ENCODE measurements at regions not wholly inside any gene's neighbourhood (a gene's known extent, or its start where the extent isn't known, plus 50 kb on each side); places are given as distances from the start of the nearest gene placed in this dataset.

- DNase-seq (ENCODE audit: low spot score) (no peak), ATAC-seq (no peak), FAIRE-seq (no peak)
- Histone ChIP-seq H3K4me2 (ENCODE audit: low read depth, low read length) (no peak overlapping the region), H3K79me2 (ENCODE audit: insufficient read depth, low read length) (no peaks in the 10 kb centered on the region), H3K4me1 (ENCODE audit: insufficient read depth, low read length) (no peaks in the 10 kb centered on the region), H2AFZ (ENCODE audit: low read length) (no peak overlapping the region), H3K9ac (ENCODE audit: insufficient read depth, low read depth, low read length) (no peak overlapping the region), H3K36me3 (replicated peaks in 1 of 2; ENCODE audit: control insufficient read depth in 1 of 2, insufficient read depth in 2 of 2, low read length in 2 of 2) (no peaks in the 10 kb centered on the region), H4K20me1 (ENCODE audit: insufficient read depth, low read length) (no peaks in the 10 kb centered on the region), H3K4me3 (replicated peaks in 1 of 3; ENCODE audit: insufficient read depth in 1 of 3, low read depth in 2 of 3, low read length in 3 of 3) (no peak overlapping the region), H3K27me3 (ENCODE audit: control insufficient read depth in 1 of 2, insufficient read depth in 2 of 2, low read length in 2 of 2) (peaks cover 0 to 4% of the 10 kb centered on the region in 2 experiments; a peak in 1 of 5 replicates), H3K27ac (ENCODE audit: extremely low read length, insufficient read depth, low read length) (no peak overlapping the region), H3K9me3 (ENCODE audit: low read length) (no peaks in the 10 kb centered on the region)
- in situ Hi-C loops (cut with HindIII; ENCODE audit: extremely low pct_ligation_motif_present, low pct_unique_long_range_greater_than_20kb) (no loop called here), intact Hi-C loops (cut with micrococcal nuclease; ENCODE audit: unreplicated experiment) (no loop called here)
- 37% methylated on average over 5 of the region's 5 CpGs for WGBS (ENCODE audit: low lambda C conversion rate)
- BruUV-seq (replicated peaks): no TSS peak
- CTCF ChIA-PET (ENCODE audit: low intra/inter-chr PET ratio, low total read pairs): no interaction called here
- POLR2A ChIA-PET: no interaction called here
- no peak for TF ChIP-seq KAT7 (CRISPR knock-in tag; IDR thresholded peaks at IDR 0.05; ENCODE audit: borderline replicate concordance)
- TF ChIP-seq HIVEP1 (CRISPR knock-in tag; IDR thresholded peaks at IDR 0.05): no peak
- no peak for TF ChIP-seq ARID2 (CRISPR knock-in tag; IDR thresholded peaks at IDR 0.05; ENCODE audit: borderline replicate concordance)
- TF ChIP-seq ZNF879 (CRISPR knock-in tag; IDR thresholded peaks at IDR 0.05): no peak
- TF ChIP-seq ZBTB34 (CRISPR knock-in tag; IDR thresholded peaks at IDR 0.05): no peak
- TF ChIP-seq ZNF12 (CRISPR knock-in tag; IDR thresholded peaks at IDR 0.05): no peak
- TF ChIP-seq REST (IDR thresholded peaks at IDR 0.05; ENCODE audit: borderline replicate concordance in 1 of 2, low read depth in 1 of 2, low read length in 2 of 2): no peak
- TF ChIP-seq CCDC6 (CRISPR knock-in tag; IDR thresholded peaks at IDR 0.05): no peak
- no peak for TF ChIP-seq ZNF34 (CRISPR knock-in tag; IDR thresholded peaks at IDR 0.05; ENCODE audit: borderline replicate concordance)
- TF ChIP-seq ATF7-NPFF (CRISPR knock-in tag; IDR thresholded peaks at IDR 0.05; ENCODE audit: low read depth): no peak
- TF ChIP-seq SALL1 (CRISPR knock-in tag; IDR thresholded peaks at IDR 0.05): no peak
- TF ChIP-seq DMAP1 (CRISPR knock-in tag; IDR thresholded peaks at IDR 0.05): no peak
- no peak for TF ChIP-seq LRRFIP1 (CRISPR knock-in tag; conservative IDR thresholded peaks at IDR 0.05)
- no peak for TF ChIP-seq TOPORS (CRISPR knock-in tag; IDR thresholded peaks at IDR 0.05)
- TF ChIP-seq MAF1 (CRISPR knock-in tag; IDR thresholded peaks at IDR 0.05; ENCODE audit: borderline replicate concordance): no peak
- TF ChIP-seq ELK4 (CRISPR knock-in tag; IDR thresholded peaks at IDR 0.05; ENCODE audit: borderline replicate concordance): no peak
- TF ChIP-seq REPIN1 (CRISPR knock-in tag; IDR thresholded peaks at IDR 0.05; ENCODE audit: borderline replicate concordance, low read depth): no peak
Measured at GRCh38 chr2:205850132-205850531, 167.8 kb downstream of the NRP2 start.

Measured in HepG2 (cell line).